HG03457 (cell line): ENCODE measurements at regions not wholly inside any gene's neighbourhood (a gene's known extent, or its start where the extent isn't known, plus 50 kb on each side); places are given as distances from the start of the nearest gene placed in this dataset.
"Not testable (repeated sequence)": the region's sequence is repeated elsewhere in the genome, so short reads cannot be mapped to it uniquely, and the experiment has no call there.

ENCODE experiments used
- ATAC-seq: cut with Tn5 transposase; IDR thresholded peaks from one replicate; pipeline ENCODE4 v1.9.1; 2021; ENCODE audit warnings: moderate number of reproducible peaks; ENCODE audit not compliant: unreplicated experiment

DNA sequence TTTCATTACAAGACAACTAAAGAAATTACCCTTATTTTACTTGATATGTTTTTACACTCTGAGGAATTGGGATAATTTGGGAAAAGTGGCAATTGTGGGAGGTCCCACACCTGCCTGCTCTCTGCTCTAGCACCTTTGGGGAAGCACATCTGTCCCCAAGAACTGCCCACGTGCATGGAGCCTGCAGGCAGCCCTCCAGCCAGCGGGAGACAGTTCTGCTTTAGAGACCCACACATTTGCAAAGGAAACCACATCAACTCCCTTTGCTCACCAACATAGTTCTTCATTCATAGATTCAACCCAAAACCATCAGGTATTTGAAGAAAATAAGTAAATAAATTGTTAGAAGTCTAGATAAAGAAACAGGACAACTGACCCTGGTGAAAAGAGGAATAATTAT lies 239.9 kb upstream of the ID2 start:
- no peak for ATAC-seq

DNA sequence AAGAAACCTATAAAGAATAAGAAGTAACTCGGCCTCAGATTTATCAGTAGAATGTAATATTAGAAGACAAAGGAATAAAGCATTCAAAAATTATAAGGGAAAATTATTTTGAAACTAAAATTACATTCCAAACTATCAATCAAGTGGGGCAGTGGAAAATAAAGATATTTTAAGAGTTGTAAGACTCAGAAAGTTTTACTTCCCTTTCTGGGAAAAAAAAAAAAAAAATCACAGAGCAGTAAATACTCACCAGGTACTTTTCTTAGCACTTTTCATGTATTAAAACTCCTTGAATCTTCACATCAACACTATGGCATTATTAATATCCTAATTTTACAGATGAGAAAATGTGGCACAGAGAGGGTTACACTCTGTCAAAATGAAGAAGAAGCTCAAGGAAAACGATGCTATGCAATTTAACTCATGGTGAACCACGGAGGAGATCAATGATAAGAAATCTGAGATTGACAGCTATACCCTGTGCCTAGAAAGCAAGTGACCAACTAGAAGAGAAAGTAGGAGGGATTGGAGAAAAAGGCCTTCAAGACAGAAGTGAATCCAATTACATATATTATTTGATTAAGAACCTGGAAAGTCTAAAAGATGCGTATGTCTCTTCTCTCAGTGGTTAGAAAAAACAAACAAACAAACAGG lies 238.9 kb upstream of the ID2 start:
- no peak for ATAC-seq

DNA sequence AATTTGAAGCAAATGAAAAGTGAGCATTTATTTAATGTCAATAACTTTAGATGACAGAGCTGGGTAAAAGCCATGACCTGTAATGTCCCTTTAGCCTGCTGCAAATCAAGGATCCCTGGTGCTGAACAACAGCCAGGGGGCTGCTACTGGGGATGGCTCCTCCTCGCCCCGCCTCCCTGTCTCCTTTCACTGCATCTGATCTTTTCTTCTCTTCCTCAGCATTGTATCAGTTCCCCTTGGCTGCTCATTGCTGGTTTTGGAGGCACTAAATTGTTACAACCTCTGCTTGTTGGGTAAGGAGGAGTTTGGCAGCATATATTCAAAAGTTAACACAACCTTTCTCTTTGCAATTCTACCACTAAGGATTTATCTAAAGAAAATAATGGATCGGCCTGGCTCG lies 236.3 kb upstream of the ID2 start:
- no peak for ATAC-seq

DNA sequence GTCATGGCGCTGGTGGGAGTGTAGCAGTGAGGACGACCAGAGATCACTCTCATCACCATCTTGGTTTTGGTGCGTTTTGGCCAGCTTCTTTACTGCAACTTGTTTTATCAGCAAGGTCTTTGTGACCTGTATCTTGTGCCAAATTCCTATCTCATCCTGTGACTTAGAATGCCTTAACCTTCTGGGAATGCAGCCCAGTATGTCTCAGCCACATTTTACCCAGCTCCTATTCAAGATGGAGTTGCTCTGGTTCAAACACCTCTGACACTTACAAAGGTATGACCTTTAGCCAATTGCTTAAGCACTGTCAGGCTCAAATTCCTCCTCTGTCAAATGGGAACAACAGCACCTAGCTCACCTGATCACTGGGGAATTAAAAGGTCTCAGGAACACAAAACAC lies 235.1 kb upstream of the ID2 start:
- ATAC-seq, result not testable (repeated sequence)

DNA sequence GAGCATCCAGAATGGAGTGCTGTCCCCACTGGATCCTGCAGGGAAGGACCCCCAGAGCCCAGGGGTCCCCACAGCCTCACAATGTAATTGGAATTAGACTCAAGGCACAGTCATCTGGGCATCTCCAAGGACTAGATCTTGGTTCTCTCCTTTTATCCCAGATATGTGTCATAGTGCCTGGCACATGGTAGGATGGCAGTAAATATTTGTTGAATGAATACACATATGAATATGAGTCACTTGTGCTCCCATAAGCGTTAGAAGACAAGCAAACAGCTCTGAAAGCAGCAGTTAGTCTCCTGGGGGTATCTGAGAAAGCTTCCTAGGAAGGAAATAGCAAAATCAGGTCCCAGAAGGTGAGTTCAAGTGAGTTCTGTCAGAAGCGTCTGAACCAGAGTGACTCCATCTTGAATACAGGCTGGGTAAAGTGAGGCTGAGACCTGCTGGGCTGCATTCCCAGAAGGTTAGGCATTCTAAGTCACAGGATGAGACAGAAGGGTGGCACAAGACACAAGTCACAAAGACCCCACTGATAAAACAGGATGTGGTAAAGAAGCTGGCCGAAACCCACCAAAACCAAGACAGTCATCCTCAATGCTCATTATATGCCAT lies 234.1 kb upstream of the ID2 start:
- ATAC-seq, result no peak

DNA sequence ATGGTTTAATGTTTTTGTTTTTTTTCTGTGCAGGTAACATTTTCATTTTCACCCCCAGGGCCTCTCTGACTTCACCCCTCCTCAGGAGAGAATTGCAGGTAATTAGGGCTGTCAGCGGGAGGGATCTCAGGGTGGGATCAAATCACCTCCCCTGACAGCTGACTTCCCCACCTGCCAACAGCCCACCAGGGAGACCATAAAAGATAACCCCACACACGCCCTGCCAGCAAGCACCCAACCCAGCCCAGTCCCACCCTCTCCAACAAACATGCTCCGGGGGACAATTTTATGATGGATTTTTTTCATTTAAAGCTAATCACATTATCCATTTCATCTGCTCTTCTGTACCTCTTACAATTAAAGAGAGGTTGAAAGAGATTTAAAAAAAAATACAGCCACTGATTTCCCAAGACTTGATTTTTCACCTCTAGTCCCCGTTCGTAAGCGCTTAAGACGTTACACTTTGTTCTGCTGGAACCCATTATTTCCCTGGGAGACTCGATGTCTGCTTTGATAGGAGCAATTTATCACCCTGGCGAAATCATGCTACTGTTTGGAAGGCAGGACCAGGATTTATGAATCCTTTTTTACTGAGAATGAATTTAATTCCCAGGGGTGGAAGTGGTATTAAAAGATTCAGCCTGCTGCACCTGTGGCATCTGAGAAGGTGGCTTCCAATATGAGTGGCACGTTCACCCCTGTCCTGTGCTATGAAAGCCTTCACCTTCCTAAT lies 232.9 kb upstream of the ID2 start:
- ATAC-seq, result no peak

DNA sequence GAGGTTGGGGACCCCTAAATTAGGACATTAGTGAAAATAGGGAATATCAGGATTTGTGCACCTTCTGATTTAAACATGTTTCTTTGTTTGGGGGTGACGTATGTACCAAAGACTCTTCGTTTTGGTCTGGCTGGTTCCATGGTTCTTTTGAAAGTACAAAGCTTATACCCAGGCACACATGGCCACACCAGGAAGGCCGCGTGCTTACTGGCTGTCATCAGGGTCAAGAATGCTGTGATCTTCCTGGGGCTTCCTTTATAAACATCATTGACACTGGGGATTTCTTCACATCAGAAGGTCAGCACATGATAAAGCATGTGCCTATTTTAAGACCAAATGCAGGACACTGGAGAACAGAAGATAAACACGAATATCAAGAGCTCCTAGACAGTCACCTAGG lies 230.6 kb upstream of the ID2 start:
- ATAC-seq, result no peak

DNA sequence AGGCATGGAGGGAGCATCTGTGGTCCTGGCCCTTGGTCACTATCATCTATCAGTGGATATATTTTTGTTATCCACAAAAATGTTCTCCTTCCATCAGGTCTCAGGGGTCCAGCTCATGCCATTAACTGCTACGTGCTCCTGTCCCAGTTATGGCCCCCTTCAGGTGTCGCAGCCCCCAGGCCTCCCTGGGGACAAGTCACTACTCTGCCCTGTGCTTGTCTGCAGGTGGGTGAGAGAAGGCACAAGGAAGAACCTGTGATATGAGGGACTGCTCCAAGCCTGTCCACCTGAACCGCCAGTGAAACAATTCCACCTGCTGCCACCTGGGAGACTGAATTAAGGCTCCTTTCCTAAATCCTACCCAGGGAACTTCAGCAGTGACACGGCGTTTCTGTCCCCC lies 229.6 kb upstream of the ID2 start:
- no peak for ATAC-seq

DNA sequence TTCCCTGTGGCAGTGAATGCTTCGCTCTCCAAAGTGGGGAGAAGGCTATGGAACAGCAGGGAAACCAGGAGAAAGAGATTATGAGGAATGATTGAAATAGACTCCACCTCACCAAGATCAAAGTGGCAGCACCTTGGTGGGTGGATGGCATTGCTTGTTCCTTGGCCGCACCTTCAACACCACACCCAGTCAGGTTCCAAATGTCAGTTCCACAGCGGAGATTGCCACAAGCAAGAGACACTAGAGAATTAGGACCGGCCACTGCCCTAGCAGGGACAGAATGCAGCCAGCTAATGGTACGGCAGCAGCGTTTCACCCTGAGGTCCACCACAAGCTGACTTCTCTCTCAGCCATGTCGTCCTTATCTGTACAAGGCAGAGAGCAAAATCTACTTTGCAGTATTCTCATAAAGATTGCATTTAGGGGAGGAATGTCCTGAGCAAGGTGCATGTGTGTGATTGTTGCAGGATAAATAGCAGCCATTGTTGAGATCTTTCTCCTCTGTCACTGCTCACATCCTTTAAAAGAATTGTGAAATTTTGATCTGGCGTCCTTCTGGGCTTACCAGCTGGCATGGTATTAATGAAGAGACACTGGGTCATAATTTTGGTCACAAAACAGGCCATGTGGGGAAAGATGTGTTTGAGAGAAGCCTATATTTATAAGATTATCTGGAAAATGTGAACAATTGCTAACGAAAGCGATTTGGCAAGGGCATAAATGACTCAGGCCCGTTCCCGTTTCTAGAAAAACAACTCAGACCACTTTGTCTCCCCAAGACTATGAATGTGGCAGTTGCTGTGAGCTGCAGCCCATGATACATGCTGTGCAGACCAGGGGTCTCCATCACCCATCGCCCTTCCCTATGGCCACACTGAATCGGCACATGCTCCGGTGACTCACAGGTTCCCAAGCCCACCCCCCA lies 228.6 kb upstream of the ID2 start:
- ATAC-seq, result no peak

DNA sequence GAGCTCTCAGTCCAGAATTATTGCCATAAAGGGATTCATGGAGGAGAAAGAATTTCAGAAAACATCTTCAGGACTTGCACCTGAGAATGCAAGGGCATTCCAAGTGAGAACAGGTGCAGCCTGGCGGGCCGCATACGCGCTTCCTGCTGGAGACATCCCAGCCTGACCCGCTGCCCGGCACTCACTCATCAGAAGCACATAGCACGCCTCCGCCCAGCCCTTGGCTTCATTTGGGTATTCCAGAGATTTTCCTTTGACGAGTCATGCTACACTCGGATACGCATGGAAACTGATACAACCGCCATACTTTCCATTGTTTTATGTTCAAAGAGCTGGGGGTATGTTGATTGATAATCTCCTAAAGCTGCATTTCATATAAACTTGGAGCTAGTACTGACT lies 228.0 kb upstream of the ID2 start:
- no peak for ATAC-seq

DNA sequence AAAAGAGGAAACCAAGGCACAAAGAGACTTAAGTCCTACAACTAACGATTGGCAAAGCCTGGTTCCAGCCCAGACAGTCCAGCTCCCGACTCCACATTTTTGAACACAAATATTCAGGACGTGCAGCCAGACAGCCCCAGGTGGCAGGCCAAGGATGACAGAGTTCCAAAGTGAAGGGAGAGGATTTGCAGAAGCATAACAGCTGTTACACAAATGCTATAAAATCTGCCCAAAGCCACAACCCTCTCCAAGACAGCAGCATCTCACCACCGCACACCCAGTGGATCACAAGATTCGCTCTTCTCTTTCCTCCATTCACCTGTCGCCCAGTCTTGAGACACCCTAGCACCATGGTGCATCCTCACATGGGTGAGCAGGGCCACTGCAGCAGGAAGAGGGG lies 227.1 kb upstream of the ID2 start:
- no peak for ATAC-seq

DNA sequence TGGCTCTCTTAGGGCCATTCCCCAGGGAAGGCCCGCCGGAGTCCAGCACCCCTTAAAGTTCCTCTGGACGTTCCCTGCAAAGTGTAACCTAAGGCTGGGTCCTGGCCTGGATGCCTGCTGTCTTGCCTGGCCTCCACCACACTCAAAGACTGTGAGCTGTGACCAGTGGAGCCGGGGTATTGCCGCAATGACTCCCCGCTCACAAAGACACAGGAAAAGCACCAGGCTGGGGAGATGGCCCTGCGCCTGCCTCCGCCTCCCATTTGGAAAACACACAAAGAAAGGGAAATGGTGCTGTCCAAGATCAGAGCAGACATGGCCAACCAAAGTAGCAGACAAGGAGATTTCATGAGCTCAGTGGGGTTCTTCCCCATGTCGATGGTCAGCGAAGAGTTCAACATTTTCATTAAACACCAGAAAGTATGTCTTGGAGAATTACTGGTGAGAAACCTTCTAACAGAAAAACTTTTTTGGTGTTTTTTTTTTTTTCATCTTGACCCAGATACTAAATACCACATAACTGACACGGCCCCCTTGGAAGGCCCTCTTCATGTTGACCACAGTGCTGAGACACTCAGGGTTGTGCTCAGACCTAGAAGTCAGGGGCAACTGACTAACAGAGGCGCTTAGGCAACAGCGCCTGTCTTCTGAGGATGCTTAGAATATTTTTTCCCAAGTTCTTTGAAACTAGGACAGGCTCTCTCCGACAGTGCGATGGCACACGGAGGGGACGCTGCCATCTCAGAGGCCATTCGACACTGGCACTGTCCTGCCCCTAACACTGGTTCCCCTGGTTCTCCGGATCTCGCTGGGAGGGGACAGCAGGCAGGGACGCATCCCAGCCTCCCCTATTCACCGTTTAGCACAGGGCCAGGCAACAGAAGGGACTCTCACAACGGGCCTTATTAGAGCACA lies 226.4 kb upstream of the ID2 start:
- no peak for ATAC-seq

DNA sequence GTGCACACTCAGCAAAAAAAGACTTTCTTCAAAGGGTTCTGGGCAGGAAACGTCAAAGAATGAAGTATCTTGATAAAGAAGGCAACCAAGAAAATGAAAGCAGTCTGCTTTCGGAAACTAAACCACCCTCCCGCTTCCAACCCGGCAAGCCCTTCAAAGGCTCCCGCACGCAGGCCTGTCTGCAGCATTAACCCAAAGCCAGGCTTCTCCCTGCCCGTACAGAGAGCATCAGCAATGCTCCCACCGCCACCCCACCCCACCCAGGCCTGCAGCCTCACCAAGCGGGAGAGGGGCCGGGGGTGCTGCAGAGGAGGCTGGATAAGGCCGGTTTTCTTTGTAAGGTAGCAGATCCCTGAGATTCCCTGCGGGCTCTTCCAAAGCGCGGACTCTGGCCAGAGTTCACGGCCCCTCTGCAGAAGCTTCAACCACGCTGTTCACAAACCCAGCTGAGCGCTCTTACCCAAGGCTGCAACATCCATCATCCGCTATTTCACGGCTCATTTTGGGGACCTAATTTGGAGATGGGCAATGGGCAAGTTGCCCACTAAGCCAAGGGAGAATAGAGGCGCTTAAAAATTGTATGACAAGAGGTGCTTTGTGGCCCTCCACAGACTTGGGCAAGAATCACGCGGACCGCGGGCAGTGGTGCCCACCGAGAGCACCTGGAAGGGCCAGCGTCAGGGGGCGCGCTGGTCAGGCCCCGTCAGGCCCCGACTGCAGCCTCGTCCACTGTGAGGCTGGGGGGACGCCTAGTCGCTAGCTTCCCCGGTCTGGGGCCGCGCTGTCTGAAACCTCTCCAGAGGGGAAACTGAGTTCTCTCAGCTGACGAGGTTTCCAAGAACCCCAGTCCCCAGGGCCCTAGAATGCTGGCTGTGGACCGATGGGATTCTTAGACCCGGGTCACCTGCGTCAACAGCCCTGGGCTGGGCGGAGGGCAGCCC lies 225.4 kb upstream of the ID2 start:
- ATAC-seq, result no peak

DNA sequence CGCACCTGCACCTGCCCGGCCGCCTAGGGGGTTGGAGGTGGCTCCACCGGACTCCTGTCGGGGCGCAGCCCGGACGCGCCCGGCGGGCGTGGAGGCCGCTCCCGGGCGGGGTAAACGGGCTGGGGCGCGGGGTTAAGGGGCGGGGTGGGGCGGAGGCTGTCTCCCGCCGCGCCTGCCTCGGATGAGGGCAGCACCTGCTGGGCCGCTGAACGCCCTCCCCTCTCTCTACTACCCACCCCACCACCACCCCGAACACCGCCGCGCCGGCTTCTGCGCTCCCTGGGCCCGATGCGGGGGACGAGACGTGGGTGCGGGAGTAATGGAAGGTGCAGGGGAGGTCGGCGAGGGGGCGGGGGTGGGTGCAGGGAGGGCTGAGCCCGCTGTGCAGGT lies 224.8 kb upstream of the ID2 start:
- no peak for ATAC-seq

DNA sequence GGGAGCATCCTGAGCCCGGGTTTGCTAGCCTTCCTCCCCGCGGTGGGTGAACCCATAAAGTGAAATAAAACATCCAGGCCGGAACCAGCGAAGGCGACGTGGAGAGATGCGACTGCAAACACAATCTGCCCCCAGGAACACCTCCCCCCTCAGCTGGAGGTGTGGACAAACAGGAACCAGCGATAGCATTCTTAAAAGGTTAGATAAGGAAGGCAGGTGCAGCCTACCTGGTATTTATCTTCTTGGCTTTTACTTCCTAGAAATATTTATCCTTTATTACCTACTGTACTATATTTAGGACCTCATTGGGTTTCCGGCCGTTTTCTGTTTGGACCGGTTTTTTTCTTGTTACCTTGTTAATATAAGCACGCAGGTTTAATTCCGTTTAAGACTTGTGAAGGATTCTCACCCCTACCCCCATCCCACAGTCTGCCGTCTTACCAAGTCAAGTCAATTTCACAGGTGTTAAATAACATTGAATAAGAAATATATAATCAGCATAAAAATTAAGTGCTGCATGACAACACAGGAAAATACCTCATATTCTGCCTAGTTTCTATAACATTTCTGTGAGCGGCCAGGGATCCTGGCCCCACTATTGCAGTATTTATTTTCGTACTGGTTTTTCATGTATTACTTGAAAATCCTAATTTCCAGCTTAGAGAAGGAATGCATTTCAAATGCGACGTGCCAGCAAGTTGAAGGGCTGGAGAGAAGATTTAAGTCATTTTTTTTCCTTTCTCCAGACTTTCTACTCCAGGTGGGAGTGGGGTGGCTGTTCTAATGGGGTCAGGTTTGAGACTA lies 224.0 kb upstream of the ID2 start:
- no peak for ATAC-seq

DNA sequence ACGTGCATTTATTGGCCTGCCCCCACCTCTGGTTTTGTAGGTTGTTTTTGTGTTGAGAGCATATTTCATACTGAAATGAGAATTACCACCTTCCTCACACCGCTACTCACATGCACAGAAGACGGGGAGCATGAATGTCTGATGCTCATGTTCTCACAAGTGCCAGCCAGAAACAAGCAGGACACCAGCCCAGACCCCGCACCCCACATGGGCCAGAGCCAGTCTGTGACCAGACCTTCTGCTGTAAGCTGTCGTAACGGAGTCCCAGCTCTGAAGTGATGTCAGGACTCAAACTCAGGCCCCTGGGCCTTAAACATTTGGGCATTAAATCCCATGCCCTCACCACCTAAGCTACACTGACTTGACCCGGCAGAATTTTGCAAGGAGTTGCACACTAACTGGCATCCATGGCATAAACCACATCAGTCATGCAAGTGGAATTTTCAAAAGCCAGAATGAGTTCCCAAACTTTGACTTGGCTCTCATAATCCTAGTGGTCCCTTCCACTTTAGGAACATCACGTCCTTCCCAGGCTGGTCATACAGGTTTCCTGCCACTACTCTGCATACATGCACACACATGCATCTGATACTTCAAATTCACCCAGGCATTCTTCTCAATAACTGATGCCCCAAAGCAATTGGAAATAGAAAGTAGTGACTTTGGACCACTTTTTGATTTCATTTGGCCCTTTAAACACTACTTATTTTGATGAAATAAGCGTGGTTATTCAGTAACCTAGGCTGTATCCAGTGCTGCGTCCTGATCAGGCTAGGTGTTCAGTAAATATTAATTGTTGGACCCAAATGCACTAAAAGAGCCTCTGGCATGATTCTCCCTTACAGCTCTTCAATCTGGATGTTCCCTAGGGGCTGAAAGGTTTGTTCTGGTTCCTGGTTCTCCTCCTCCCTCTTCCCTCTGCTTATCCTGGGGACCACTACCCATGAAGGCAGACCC lies 223.1 kb upstream of the ID2 start:
- ATAC-seq, result no peak

DNA sequence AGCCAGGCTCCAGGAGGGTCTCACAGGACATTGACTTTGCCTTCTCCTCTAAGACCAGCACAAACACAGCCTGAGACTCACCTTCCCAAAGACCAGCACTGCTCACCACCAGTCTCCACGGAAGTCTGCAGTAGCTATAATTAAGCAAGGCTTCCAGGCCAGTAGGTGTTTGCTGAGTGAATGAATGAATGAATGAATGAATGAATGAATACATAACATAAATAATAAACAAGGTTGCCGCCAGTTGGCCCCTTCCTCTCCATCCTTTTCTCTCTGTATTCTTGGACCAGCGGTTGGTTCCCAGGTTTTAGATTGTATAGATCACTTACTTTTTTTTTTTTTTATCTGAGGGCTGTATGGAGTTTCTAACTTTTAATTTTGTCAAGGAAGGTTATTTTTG lies 222.4 kb upstream of the ID2 start:
- no peak for ATAC-seq
